ENCODE measurements at regions not wholly inside any gene's neighbourhood (a gene's known extent, or its start where the extent isn't known, plus 50 kb on each side); places are given as distances from the start of the nearest gene placed in this dataset.

GRCh38 chr5:56366986-56367385, 133.9 kb upstream of the ANKRD55 start:
- DNase-seq, result no peak

- DNase-seq, result no peak
Observed at GRCh38 chr5:56361398-56361797, 128.3 kb upstream of the ANKRD55 start.

DNA sequence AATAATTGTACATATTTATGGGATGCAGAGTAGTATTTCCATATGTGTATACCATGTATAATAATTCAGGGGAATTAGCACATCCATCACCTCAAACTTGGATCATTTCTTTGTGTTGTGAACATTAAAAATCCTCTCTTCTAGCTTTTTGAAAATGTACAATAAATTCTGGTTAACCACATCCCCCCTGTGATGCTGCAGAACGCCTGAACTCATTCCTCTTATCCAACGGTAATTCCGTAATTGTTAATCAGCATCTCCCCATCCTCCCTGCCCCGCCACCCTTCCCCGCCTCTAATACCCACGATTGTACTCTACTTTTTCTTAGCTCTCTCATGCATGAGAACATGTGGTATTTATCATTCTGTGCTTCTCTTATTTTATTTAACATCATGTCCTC, 127.7 kb upstream of the ANKRD55 start:
- DNase-seq, result no peak

GRCh38 chr5:56359809-56360685, 126.9 kb upstream of the ANKRD55 start:
- DNase-seq, result peak in 1 of 2 donors; percentile 17

- DNase-seq, result peak in 1 of 2 donors; percentile 20
Observed at GRCh38 chr5:56358703-56359681, 125.9 kb upstream of the ANKRD55 start.

GRCh38 chr5:56358046-56358445, 124.9 kb upstream of the ANKRD55 start:
- no peak for DNase-seq

DNA sequence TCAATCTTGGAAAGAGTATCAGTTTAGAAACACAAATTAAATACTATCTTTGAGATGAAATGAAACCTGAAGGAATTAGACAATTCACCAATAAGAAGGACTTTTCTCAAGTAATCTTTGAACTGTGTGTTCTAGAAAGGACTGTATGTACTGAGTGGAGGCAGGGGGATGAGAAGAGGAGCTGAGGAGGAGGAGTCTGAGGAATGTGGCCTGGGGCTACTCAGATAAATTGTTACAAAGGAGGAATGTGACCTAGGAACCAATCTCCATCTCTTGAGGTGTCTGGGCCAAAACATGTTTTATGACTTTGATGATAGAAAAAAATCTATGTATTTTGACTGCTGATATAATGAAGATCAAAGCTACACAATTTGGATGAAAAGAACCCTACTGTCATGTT, 124.3 kb upstream of the ANKRD55 start:
- no peak for DNase-seq

- DNase-seq, result no peak
Observed at GRCh38 chr5:56356836-56357160, 123.7 kb upstream of the ANKRD55 start.

- no peak for DNase-seq
Observed at GRCh38 chr5:56356121-56356835, 123.1 kb upstream of the ANKRD55 start.

- no peak for DNase-seq
Observed at GRCh38 chr5:56354836-56355235, 121.7 kb upstream of the ANKRD55 start.

DNA sequence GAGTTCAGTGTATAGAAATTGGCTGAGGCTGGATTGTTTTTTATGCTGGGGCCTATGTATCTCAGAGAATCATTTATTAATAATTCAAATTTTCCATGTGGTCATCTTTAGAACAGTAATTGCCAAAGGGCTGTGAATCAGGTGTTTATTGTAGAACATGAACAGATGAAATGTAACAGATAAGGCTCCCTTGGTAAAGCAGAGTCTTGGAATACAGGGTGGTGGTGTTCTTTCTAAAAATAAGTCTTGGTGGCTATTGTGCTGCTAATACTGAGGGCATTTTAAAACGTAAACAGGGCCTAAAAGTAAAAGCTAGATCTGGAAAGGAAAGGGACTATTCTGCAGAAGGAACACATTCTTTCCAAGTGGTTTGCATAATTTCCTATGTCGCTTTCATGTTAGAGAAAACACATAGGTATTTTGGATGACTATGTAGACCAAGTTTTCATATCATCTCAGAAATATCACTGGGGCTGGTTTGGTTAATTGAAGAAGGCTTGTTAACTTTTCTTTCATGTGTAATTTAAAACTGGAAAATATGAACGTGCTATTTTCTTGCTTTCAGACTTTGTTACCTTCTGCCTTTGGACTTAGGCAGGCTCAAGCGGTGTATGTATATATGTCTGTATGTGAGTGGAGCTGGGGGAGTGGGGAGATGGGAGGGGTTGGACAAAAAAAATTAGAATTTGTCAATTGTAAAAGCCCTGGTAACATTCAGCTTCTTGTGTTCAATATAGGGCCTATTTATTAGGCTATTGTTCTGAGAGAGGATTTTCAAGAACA, 119.9 kb upstream of the ANKRD55 start:
- DNase-seq, result no peak

DNA sequence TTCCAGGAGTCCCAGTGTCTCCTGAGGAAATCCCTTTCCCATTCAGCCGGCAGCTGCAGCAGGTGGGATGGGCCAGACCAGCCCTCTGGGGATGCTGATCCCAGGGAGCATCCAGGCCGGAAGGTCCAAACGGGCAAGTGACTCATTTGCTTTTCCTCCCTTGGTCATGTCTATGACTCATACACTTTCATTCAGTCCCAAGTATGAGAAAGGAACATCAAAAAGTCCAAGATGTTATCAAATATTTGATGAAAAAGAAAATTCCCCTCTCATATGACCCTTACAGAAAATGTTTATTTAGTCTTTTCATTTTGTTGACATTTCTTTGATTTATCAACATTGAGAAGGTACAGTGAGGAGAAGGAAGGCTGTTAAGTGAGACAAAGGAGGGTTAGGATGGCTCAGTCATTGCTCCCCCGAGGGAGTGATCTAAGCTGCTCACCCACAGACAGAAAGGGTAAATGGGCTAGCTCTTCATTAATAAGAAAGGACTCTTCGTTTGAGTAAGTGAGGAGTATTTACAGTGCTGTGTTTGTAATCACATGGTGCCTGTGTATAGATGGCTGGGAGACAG, 117.6 kb upstream of the ANKRD55 start:
- peak; percentile 79 to 92 for DNase-seq

DNA sequence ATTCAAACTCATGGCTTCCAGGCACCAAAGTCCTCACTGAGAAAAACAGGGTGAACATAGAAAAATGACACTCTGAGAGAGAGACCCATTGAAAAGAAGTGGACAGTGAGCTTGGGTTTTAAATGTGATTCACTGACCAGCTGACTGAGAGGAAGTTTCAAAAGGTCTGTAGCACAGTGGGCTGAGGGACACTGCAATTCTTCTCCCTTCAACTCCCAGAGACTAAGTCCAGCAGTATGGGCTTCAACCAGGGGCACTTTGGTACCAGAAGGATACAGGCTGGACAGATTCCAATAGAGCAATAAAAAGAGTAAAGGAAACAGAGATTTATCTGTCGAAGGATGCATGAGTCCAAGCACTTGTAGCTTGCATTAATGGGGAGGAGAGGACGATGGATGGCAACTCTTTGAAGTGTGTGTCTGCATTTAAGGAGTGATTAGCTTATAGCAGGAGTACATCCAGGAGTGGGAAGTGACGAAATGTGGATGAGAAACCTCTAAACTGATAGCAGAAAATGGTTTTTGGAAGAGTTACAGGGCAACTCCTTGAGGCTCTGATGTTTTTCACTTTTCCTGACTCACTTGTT, 117.0 kb upstream of the ANKRD55 start:
- DNase-seq, result peak; percentile 62 to 78

DNA sequence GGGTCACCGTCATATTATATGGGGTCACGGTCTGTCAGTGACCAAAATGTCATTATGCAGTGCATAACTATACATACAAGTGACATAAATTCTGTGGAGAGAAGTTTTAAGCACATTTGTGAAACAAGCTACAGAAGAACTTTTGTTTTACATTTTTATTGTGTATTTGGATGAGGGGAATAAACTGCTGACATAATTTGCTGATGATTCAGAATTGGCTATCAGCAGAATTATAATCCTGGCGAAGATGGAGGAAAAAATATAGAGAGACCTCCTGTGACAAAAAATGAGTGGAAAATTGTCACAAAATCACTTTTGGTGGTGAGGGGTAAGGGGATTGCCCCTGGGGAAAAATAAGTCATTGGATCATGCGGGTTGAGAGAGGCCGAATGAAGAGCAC, 116.3 kb upstream of the ANKRD55 start:
- DNase-seq, result no peak

DNA sequence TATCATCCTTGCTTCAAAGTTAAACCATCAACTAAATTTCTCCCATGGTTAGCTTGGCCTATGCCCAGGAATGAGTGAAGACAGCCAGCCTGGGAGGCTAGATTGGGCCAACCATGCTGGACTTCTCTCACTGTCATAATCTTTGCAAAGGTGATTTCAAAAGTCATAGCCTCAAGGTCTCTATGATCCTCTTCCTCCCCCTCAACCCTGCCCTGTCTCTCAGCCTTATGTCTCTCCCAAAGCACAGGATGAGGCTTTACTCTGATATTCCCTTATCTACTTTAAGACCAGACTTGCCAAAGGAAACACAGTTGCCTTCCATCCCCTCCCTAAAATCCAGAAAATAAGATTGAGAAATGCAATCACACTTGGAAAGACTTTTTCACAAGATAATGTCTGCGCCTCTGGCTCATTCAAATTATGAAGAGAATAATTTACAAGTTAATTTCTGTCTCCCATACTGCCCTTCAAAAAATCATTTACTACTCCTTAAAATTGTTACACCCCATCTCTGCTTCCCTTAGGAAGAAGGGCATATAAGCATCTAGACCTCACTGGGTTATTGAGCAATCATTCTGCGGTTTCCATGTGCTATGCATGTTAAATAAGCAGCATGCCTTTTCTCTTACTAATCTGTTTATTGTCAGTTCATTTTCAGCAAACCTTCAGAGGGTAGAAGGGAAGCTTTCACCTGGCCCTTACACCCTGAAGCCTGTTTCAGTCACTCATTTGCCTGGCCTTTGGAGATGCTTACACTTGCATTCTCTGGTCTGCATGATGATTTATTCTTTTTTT, 113.8 kb upstream of the ANKRD55 start:
- peak; percentile 53 to 67 for DNase-seq

GRCh38 chr5:56346044-56346710, 113.0 kb upstream of the ANKRD55 start:
- no peak for DNase-seq

- no peak for DNase-seq
Observed at GRCh38 chr5:56345352-56345751, 112.2 kb upstream of the ANKRD55 start.

DNA sequence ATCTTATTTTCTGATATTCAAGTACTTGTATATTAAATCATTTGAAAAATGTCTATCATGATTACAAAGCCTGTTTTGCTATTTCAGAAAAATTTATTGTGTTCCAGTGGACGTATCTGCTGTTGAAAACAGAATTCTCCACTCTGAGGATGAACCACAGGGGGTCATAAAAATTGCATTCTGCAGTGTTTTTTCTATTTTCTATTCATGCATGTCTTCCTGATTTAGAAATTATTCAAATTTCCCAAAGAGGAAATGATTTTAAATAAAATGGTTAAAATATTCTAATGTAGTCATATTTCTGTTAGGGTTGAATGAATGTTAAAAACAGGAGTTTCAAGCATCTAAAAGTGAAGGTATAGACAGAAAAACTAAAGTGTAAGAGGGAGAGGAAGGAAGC, 111.5 kb upstream of the ANKRD55 start:
- no peak for DNase-seq

GRCh38 chr5:56343988-56344387, 110.9 kb upstream of the ANKRD55 start:
- no peak for DNase-seq

DNA sequence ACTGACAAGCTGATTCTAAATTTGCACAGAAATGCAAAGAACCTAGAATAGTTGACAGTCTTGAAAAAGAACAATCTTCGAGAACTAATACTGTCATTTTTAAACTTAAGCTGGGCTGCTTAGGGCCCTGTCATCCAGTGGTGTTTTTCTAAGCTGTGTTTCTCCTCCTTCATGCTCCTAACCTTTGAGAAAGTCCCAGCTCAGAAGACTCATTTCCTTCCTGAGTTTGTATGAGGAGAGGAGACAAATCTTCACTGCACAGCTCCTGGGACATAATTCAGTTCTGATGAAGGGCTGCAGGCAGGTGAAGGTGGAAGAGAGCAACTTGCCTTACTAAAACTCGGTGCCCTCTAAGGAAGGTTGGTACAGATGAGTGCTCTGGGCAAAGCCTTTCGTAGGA, 109.5 kb upstream of the ANKRD55 start:
- no peak for DNase-seq
